Gastroesophageal sphincter (tissue), 4 donors: ENCODE measurements at regions not wholly inside any gene's neighbourhood (a gene's known extent, or its start where the extent isn't known, plus 50 kb on each side); places are given as distances from the start of the nearest gene placed in this dataset.

Source experiments
- ATAC-seq: fragments of 150-250 bp; one replicate; pipeline ENCODE4 v1.9.1; 2016; ENCODE audit warnings: mild to moderate bottlenecking, moderate library complexity
- H3K27ac ChIP-seq, 4 donors: fragments of 200-600 bp; sonication (generic) in 3 of 4; 1 replicate in 3 of 4; 2 replicates in 1 of 4; pipeline ENCODE4 v1.5.1; 2016 to 2019
- H3K27me3 ChIP-seq: fragments of 200-600 bp; sonication (generic); one replicate; pipeline ENCODE4 v1.5.1; 2019
- H3K36me3 ChIP-seq, 2 donors: fragments of 200-600 bp; sonication (generic); one replicate each; pipeline ENCODE4 v1.5.1; 2019; ENCODE audit warnings: control low read depth in 1 of 2
- H3K4me1 ChIP-seq, 3 donors: fragments of 200-600 bp; sonication (generic); 1 replicate in 2 of 3; 2 replicates in 1 of 3; pipeline ENCODE4 v1.5.1; 2016 to 2019; ENCODE audit warnings: control low read depth in 2 of 3
- H3K4me3 ChIP-seq, 2 donors: fragments of 200-600 bp; sonication (generic); one replicate each; pipeline ENCODE4 v1.5.1; 2019; ENCODE audit warnings: mild to moderate bottlenecking in 1 of 2, moderate library complexity in 1 of 2
- H3K9me3 ChIP-seq, 3 donors: fragments of 200-600 bp; sonication (generic); one replicate each; pipeline ENCODE4 v1.5.1; 2017 to 2019; ENCODE audit warnings: control low read depth in 2 of 3
- CTCF ChIP-seq, 4 experiments: fragments of 200-600 bp in 2 of 4; fragments of 450-650 bp in 2 of 4; sonication (generic) in 1 of 4; IDR thresholded peaks; one replicate each; pipeline ENCODE4 v1.5.1; 2017 to 2019; ENCODE audit warnings: antibody characterized with exemption in 4 of 4, mild to moderate bottlenecking in 2 of 4, moderate library complexity in 2 of 4
- EP300 ChIP-seq: sonication (generic); formaldehyde crosslinking; IDR thresholded peaks from one replicate; pipeline ENCODE4 v1.6.1; 2017; ENCODE audit warnings: antibody characterized with exemption, mild to moderate bottlenecking
- POLR2A ChIP-seq, 2 donors: fragments of 450-650 bp; IDR thresholded peaks; one replicate each; pipeline ENCODE4 v1.6.1; 2017; ENCODE audit warnings: antibody characterized with exemption in 2 of 2, mild to moderate bottlenecking in 2 of 2, moderate library complexity in 1 of 2
- POLR2AphosphoS5 ChIP-seq: sonication (generic); formaldehyde crosslinking; IDR thresholded peaks from one replicate; pipeline ENCODE4 v1.6.1; 2017; ENCODE audit warnings: antibody characterized with exemption
- WGBS, 2 donors: methylation state at CpG; one replicate each; pipeline ENCODE4 v1.1.5; 2018; ENCODE audit warnings: low coverage in 1 of 2; 5-methylcytosine and 5-hydroxymethylcytosine counted together

GRCh38 chr16:26511463-26511862 is 555.3 kb upstream of the C16orf82 start:
- Histone ChIP-seq H3K27ac (no peak overlapping the region), H3K4me1 (no peaks in the 10 kb centered on the region), H3K27me3 (no peaks in the 10 kb centered on the region), H3K4me3 (no peak overlapping the region), H3K36me3 (no peaks in the 10 kb centered on the region), H3K9me3 (no peaks in the 10 kb centered on the region)
- ATAC-seq = no peak
- WGBS, 2 donors = 49 to 75% methylated on average over 2 to 4 of the region's 6 CpGs
- TF ChIP-seq CTCF (IDR thresholded peaks at IDR 0.05) (no peak), EP300 (no peak), POLR2AphosphoS5 (no peak), POLR2A (IDR thresholded peaks at IDR 0.05) (no peak)

- 72% methylated on average over 4 of the region's 4 CpGs for WGBS, 2 donors
Measured at GRCh38 chr16:26521626-26522025, 545.1 kb upstream of the C16orf82 start.

GRCh38 chr16:26524281-26524680 is 542.4 kb upstream of the C16orf82 start:
- Histone ChIP-seq H3K27me3 (no peaks in the 10 kb centered on the region), H3K9me3 (no peaks in the 10 kb centered on the region), H3K4me1 (no peaks in the 10 kb centered on the region), H3K27ac (no peak overlapping the region), H3K4me3 (no peak overlapping the region), H3K36me3 (no peaks in the 10 kb centered on the region)
- TF ChIP-seq CTCF (IDR thresholded peaks at IDR 0.05) = no peak
- no peak for TF ChIP-seq EP300
- TF ChIP-seq POLR2A (IDR thresholded peaks at IDR 0.05) = no peak
- ATAC-seq = no peak
- WGBS, 2 donors = 54 to 78% methylated on average over 5 to 6 of the region's 6 CpGs

More at GRCh38 chr16:26521626-26522025, 545.1 kb upstream of the C16orf82 start:
- no peak for ATAC-seq
- no peak for TF ChIP-seq EP300
- no peak for TF ChIP-seq POLR2AphosphoS5
- H3K36me3 ChIP-seq = no peaks in the 10 kb centered on the region
- H3K4me3 ChIP-seq = no peak overlapping the region
- H3K27me3 ChIP-seq = no peaks in the 10 kb centered on the region
- H3K4me1 ChIP-seq = no peaks in the 10 kb centered on the region
- no peak overlapping the region for H3K27ac ChIP-seq
- H3K9me3 ChIP-seq = no peaks in the 10 kb centered on the region

GRCh38 chr16:26524846-26525245 is 541.9 kb upstream of the C16orf82 start:
- no peak for TF ChIP-seq EP300
- TF ChIP-seq POLR2AphosphoS5 = no peak
- TF ChIP-seq POLR2A (IDR thresholded peaks at IDR 0.05) = no peak
- no peak for TF ChIP-seq CTCF (IDR thresholded peaks at IDR 0.05)
- ATAC-seq = no peak
- no peaks in the 10 kb centered on the region for H3K9me3 ChIP-seq
- H3K36me3 ChIP-seq = no peaks in the 10 kb centered on the region
- WGBS, 2 donors = 80 to 87% methylated on average over 1 to 3 of the region's 3 CpGs
- no peak overlapping the region for H3K27ac ChIP-seq
- H3K27me3 ChIP-seq = no peaks in the 10 kb centered on the region
- H3K4me1 ChIP-seq = no peaks in the 10 kb centered on the region
- no peak overlapping the region for H3K4me3 ChIP-seq

GRCh38 chr16:26525856-26526255 is 540.9 kb upstream of the C16orf82 start:
- Histone ChIP-seq H3K4me1 (no peaks in the 10 kb centered on the region), H3K27ac (no peak overlapping the region), H3K36me3 (no peaks in the 10 kb centered on the region), H3K9me3 (no peaks in the 10 kb centered on the region), H3K27me3 (no peaks in the 10 kb centered on the region), H3K4me3 (no peak overlapping the region)
- ATAC-seq = no peak
- no peak for TF ChIP-seq POLR2A (IDR thresholded peaks at IDR 0.05)
- TF ChIP-seq POLR2AphosphoS5 = no peak
- no peak for TF ChIP-seq CTCF (IDR thresholded peaks at IDR 0.05)
- TF ChIP-seq EP300 = no peak

GRCh38 chr16:26526633-26527032 is 540.1 kb upstream of the C16orf82 start:
- Histone ChIP-seq H3K9me3 (no peaks in the 10 kb centered on the region), H3K4me3 (no peak overlapping the region), H3K27ac (no peak overlapping the region), H3K36me3 (no peaks in the 10 kb centered on the region), H3K27me3 (no peaks in the 10 kb centered on the region), H3K4me1 (no peaks in the 10 kb centered on the region)
- no peak for TF ChIP-seq EP300
- ATAC-seq = no peak
- 56 to 80% methylated on average over 1 of the region's 1 CpG for WGBS, 2 donors
